HEK293 (cell line): ENCODE measurements at regions not wholly inside any gene's neighbourhood (a gene's known extent, or its start where the extent isn't known, plus 50 kb on each side); places are given as distances from the start of the nearest gene placed in this dataset.

Experiments used
- CTCF ChIA-PET: fragments of 350-600 bp; formaldehyde crosslinking; extraction: SDS; loops from one replicate; lab custom pipeline; 2021; ENCODE audit warnings: antibody characterized with exemption; lab: Yijun Ruan, JAX
- POLR2A ChIA-PET: fragments of 300-600 bp; formaldehyde crosslinking; extraction: SDS; loops from one replicate; lab custom pipeline; 2020; ENCODE audit warnings: antibody characterized with exemption, inconsistent platforms; lab: Yijun Ruan, JAX
- H3K27ac ChIP-seq: fragments of 200-500 bp; sonication (Bioruptor generic); 2 replicates; pipeline ENCODE4 v1.5.1; 2014; ENCODE audit warnings: low read depth, low read length, control low read depth, inconsistent platforms; ENCODE audit errors: extremely low read depth
- H3K36me3 ChIP-seq, 2 experiments: fragments of 200-500 bp in 1 of 2; sonication (Bioruptor generic) in 1 of 2; 1 replicate in 1 of 2; 2 replicates in 1 of 2; pipeline ENCODE4 v1.5.1; 2014 to 2017; ENCODE audit warnings: inconsistent platforms in 2 of 2, low read length in 2 of 2; ENCODE audit not compliant: control insufficient read depth in 2 of 2, insufficient read depth in 1 of 2
- H3K4me1 ChIP-seq: fragments of 200-500 bp; sonication (Bioruptor generic); 2 replicates; pipeline ENCODE4 v1.5.1; 2014; ENCODE audit warnings: mild to moderate bottlenecking, low read length, inconsistent platforms; ENCODE audit not compliant: control insufficient read depth, insufficient read depth
- H3K4me3 ChIP-seq: 2 replicates; pipeline ENCODE4 v1.5.1; 2011; ENCODE audit warnings: low read depth, mild to moderate bottlenecking, control low read depth, low read length, moderate library complexity
- H3K9me3 ChIP-seq: fragments of 200-500 bp; sonication (Bioruptor generic); 2 replicates; pipeline ENCODE4 v1.5.1; 2014; ENCODE audit warnings: low read depth, low read length, inconsistent platforms; ENCODE audit not compliant: control insufficient read depth, insufficient read depth
- CTCF ChIP-seq: fragments of 450-650 bp; formaldehyde crosslinking; IDR thresholded peaks from 2 replicates; pipeline ENCODE4 v1.5.1; 2016; ENCODE audit warnings: missing biosample characterization, missing genetic modification characterization
- HOXA7 ChIP-seq: sonication (generic); formaldehyde crosslinking; IDR thresholded peaks from 2 replicates; pipeline ENCODE4 v1.8.1; 2022; ENCODE audit warnings: missing genetic modification reagents, borderline replicate concordance
- HOXD13 ChIP-seq: sonication (generic); formaldehyde crosslinking; IDR thresholded peaks from 2 replicates; pipeline ENCODE4 v1.8.0; 2022; ENCODE audit warnings: missing genetic modification reagents, borderline replicate concordance
- PRDM10 ChIP-seq: fragments of 450-650 bp; formaldehyde crosslinking; IDR thresholded peaks from 2 replicates; pipeline ENCODE4 v1.5.1; 2016; ENCODE audit warnings: missing biosample characterization, missing genetic modification characterization
- SALL2 ChIP-seq: fragments of 450-650 bp; formaldehyde crosslinking; IDR thresholded peaks from 2 replicates; pipeline ENCODE4 v1.5.0; 2017; ENCODE audit warnings: missing biosample characterization, mild to moderate bottlenecking, missing genetic modification characterization, borderline replicate concordance
- SP2 ChIP-seq: fragments of 450-650 bp; formaldehyde crosslinking; IDR thresholded peaks from 2 replicates; pipeline ENCODE4 v1.5.1; 2016; ENCODE audit warnings: missing biosample characterization, missing genetic modification characterization
- ZBTB21 ChIP-seq: fragments of 450-650 bp; formaldehyde crosslinking; IDR thresholded peaks from 2 replicates; pipeline ENCODE4 v1.5.1; 2017; ENCODE audit warnings: missing biosample characterization, missing genetic modification characterization
- ZBTB6 ChIP-seq: fragments of 450-650 bp; formaldehyde crosslinking; IDR thresholded peaks from 2 replicates; pipeline ENCODE4 v1.5.1; 2017; ENCODE audit warnings: missing biosample characterization, missing genetic modification characterization
- ZNF169 ChIP-seq: fragments of 450-650 bp; formaldehyde crosslinking; IDR thresholded peaks from 2 replicates; pipeline ENCODE4 v1.5.1; 2016; ENCODE audit warnings: missing biosample characterization, missing genetic modification characterization
- ZNF214 ChIP-seq: fragments of 450-650 bp; formaldehyde crosslinking; IDR thresholded peaks from 2 replicates; pipeline ENCODE4 v1.5.1; 2017; ENCODE audit warnings: missing biosample characterization, mild to moderate bottlenecking, missing genetic modification characterization, borderline replicate concordance
- ZNF248 ChIP-seq: fragments of 450-650 bp; formaldehyde crosslinking; IDR thresholded peaks from 2 replicates; pipeline ENCODE4 v1.5.1; 2017; ENCODE audit warnings: missing biosample characterization, missing genetic modification characterization
- ZNF423 ChIP-seq: fragments of 450-650 bp; formaldehyde crosslinking; IDR thresholded peaks from 2 replicates; pipeline ENCODE4 v1.5.1; 2016; ENCODE audit warnings: missing biosample characterization, missing genetic modification characterization
- ZNF449 ChIP-seq: fragments of 450-650 bp; formaldehyde crosslinking; IDR thresholded peaks from 2 replicates; pipeline ENCODE4 v1.5.1; 2017; ENCODE audit warnings: missing biosample characterization, mild to moderate bottlenecking, missing genetic modification characterization, moderate library complexity
- ZNF513 ChIP-seq: fragments of 450-650 bp; IDR thresholded peaks from 2 replicates; pipeline ENCODE4 v1.5.1; 2018; ENCODE audit warnings: missing biosample characterization, missing genetic modification characterization

- Histone ChIP-seq H3K36me3 (no peaks in the 10 kb centered on the region; a peak in 1 of 3 replicates), H3K27ac (no peak overlapping the region), H3K4me1 (no peaks in the 10 kb centered on the region), H3K4me3 (no peak overlapping the region), H3K9me3 (no peaks in the 10 kb centered on the region)
- no peak for TF ChIP-seq CTCF (tag by site-specific recombination)
- no peak for TF ChIP-seq ZBTB21 (tag by site-specific recombination)
- no peak for TF ChIP-seq ZBTB6 (tag by site-specific recombination)
- TF ChIP-seq PRDM10: no peak
- TF ChIP-seq ZNF169: no peak
- no peak for TF ChIP-seq ZNF423 (tag by site-specific recombination)
- no peak for TF ChIP-seq SP2 (tag by site-specific recombination)
- no peak for TF ChIP-seq ZNF248
- no peak for TF ChIP-seq ZNF449 (tag by site-specific recombination)
- no peak for TF ChIP-seq ZNF513 (tag by site-specific recombination)
- TF ChIP-seq HOXD13 (CRISPR knock-in tag): no peak
- no peak for TF ChIP-seq SALL2
- TF ChIP-seq HOXA7 (CRISPR knock-in tag): no peak
- no peak for TF ChIP-seq ZNF214 (tag by site-specific recombination)
- ChIA-PET POLR2A (no interaction called here), CTCF (interaction anchor here (1.2 kb wide), 1 partner anchor 133 kb away, joined by 6 read pairs; no protein-coding TSS in a partner anchor)
These were observed 210.0 kb upstream of the ADRA1D start for GRCh38 chr20:4459081-4459480.
